ENCODE measurements at regions not wholly inside any gene's neighbourhood (a gene's known extent, or its start where the extent isn't known, plus 50 kb on each side); places are given as distances from the start of the nearest gene placed in this dataset.

DNA sequence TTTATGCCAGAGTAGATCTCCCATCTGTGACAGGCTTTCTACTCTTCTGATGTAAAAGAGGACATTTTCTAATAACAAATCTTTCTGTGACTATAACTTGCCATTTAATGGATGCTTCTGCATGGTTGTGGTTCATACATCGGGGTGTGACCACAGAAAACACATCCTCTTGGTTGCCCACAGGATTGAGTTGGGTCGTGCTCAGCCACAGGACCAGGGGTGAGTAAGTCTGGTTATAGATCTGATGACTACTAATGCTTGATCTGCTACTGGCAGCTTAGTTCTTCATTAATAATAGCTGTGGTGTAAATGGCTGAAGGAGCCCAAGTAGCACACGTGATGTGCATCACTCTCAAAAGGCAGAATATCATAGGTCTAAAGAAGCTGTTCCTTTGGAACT is 328.2 kb downstream of the RWDD3 start:
- TF ChIP-seq EP300 (IDR thresholded peaks at IDR 0.05), result no peak
- no peak for TF ChIP-seq CTCF (IDR thresholded peaks at IDR 0.05)
- TF ChIP-seq POLR2A (IDR thresholded peaks at IDR 0.05), result no peak
